SU-DHL-6 (cell line): ENCODE measurements at regions not wholly inside any gene's neighbourhood (a gene's known extent, or its start where the extent isn't known, plus 50 kb on each side); places are given as distances from the start of the nearest gene placed in this dataset.

Source experiments
- H2AFZ ChIP-seq: fragments of 200-600 bp; sonication (generic); 2 replicates; pipeline ENCODE4 v1.6.1; 2014; ENCODE audit warnings: low read depth, mild to moderate bottlenecking, moderate library complexity, mixed read lengths, antibody characterized with exemption, low read length; ENCODE audit not compliant: severe bottlenecking
- H3F3A ChIP-seq: fragments of 200-600 bp; shearing (Covaris generic); 2 replicates; pipeline ENCODE4 v1.6.0; 2016; ENCODE audit warnings: antibody characterized with exemption, mild to moderate bottlenecking; ENCODE audit not compliant: insufficient read depth
- H3K27ac ChIP-seq: fragments of 200-600 bp; sonication (generic); 2 replicates; pipeline ENCODE4 v1.5.1; 2016; ENCODE audit warnings: low read depth, mild to moderate bottlenecking, low read length, moderate library complexity, mixed read lengths
- H3K27me3 ChIP-seq: fragments of 200-600 bp; sonication (generic), shearing (Covaris generic); 2 replicates; pipeline ENCODE4 v1.6.0; 2014; ENCODE audit warnings: mild to moderate bottlenecking, low read length
- H3K36me3 ChIP-seq: fragments of 200-600 bp; sonication (generic); 2 replicates; pipeline ENCODE4 v1.6.1; 2014; ENCODE audit warnings: mild to moderate bottlenecking, low read length, mixed read lengths
- H3K4me2 ChIP-seq: fragments of 300-600, 200-600 bp; shearing (Covaris generic), sonication (generic); 2 replicates; pipeline ENCODE4 v1.6.0; 2014; ENCODE audit warnings: low read length, low read depth, mild to moderate bottlenecking; ENCODE audit not compliant: poor library complexity, severe bottlenecking
- H3K4me3 ChIP-seq: fragments of 200-600 bp; sonication (generic); 2 replicates; pipeline ENCODE4 v1.5.1; 2014; ENCODE audit warnings: antibody characterized with exemption, low read length, mild to moderate bottlenecking, mixed read lengths; ENCODE audit not compliant: insufficient read depth, poor library complexity, severe bottlenecking
- H3K79me2 ChIP-seq: fragments of 200-600 bp; sonication (generic); 2 replicates; pipeline ENCODE4 v1.6.1; 2014; ENCODE audit warnings: mild to moderate bottlenecking, low read length, moderate library complexity; ENCODE audit not compliant: insufficient read depth
- H3K9ac ChIP-seq: fragments of 200-600 bp; sonication (generic); 2 replicates; pipeline ENCODE4 v1.7.0; 2014; ENCODE audit warnings: mild to moderate bottlenecking, low read length
- H3K9me2 ChIP-seq: fragments of 200-600 bp; sonication (generic); replicated peaks from 2 replicates; pipeline ENCODE4 v1.6.1; 2014; ENCODE audit warnings: low read length; ENCODE audit not compliant: insufficient read depth
- H3K9me3 ChIP-seq: fragments of 200-600 bp; sonication (generic); 2 replicates; pipeline ENCODE4 v1.6.1; 2014; ENCODE audit warnings: low read length, mixed read lengths; ENCODE audit not compliant: insufficient read depth
- H4K20me1 ChIP-seq: fragments of 200-600 bp; sonication (generic); 2 replicates; pipeline ENCODE4 v1.6.1; 2014; ENCODE audit warnings: low read depth, mild to moderate bottlenecking, antibody characterized with exemption, low read length, moderate library complexity, mixed read lengths
- CTCF ChIP-seq: fragments of 200-600 bp; sonication (generic); IDR thresholded peaks from one replicate; pipeline ENCODE4 v1.5.1; 2017; ENCODE audit warnings: antibody characterized with exemption, mild to moderate bottlenecking, low read length, moderate library complexity; ENCODE audit not compliant: insufficient read depth, poor library complexity, severe bottlenecking
- EZH2phosphoT487 ChIP-seq: fragments of 200-600 bp; sonication (generic), shearing (Covaris generic); conservative IDR thresholded peaks from 2 replicates; pipeline ENCODE4 v1.6.1; 2018; ENCODE audit warnings: mild to moderate bottlenecking, antibody characterized with exemption, low read length, moderate library complexity, mixed read lengths

- Histone ChIP-seq H3K36me3 (no peaks in the 10 kb centered on the region), H3K27ac (no peak overlapping the region), H3K79me2 (no peaks in the 10 kb centered on the region), H3K4me2 (no peak overlapping the region), H2AFZ (no peak overlapping the region), H3F3A (no peaks in the 10 kb centered on the region), H3K9me3 (no peaks in the 10 kb centered on the region), H3K27me3 (no peaks in the 10 kb centered on the region), H3K9ac (no peak overlapping the region), H3K9me2 (no peaks in the 10 kb centered on the region), H4K20me1 (no peaks in the 10 kb centered on the region), H3K4me3 (no peak overlapping the region)
- TF ChIP-seq CTCF (no peak), EZH2phosphoT487 (no peak)
Measured at GRCh38 chr5:82381591-82381990, 103.4 kb upstream of the RPS23 start.

- Histone ChIP-seq H3K4me2 (no peak overlapping the region), H2AFZ (no peak overlapping the region), H3F3A (no peaks in the 10 kb centered on the region), H3K9ac (no peak overlapping the region), H3K79me2 (no peaks in the 10 kb centered on the region), H4K20me1 (no peaks in the 10 kb centered on the region), H3K9me2 (no peaks in the 10 kb centered on the region), H3K27ac (no peak overlapping the region), H3K27me3 (no peaks in the 10 kb centered on the region), H3K4me3 (no peak overlapping the region), H3K36me3 (no peaks in the 10 kb centered on the region), H3K9me3 (no peaks in the 10 kb centered on the region)
- no peak for TF ChIP-seq CTCF
- no peak for TF ChIP-seq EZH2phosphoT487
Measured at GRCh38 chr5:82376307-82376706, 98.2 kb upstream of the RPS23 start.

- TF ChIP-seq CTCF, result no peak
- TF ChIP-seq EZH2phosphoT487, result no peak
- Histone ChIP-seq H3F3A (no peaks in the 10 kb centered on the region), H3K36me3 (no peaks in the 10 kb centered on the region), H3K9me3 (no peaks in the 10 kb centered on the region), H3K9ac (no peak overlapping the region), H3K27me3 (no peaks in the 10 kb centered on the region), H2AFZ (no peak overlapping the region), H3K79me2 (no peaks in the 10 kb centered on the region), H3K4me3 (no peak overlapping the region), H3K4me2 (no peak overlapping the region), H3K27ac (no peak overlapping the region), H3K9me2 (no peaks in the 10 kb centered on the region), H4K20me1 (no peaks in the 10 kb centered on the region)
Measured at GRCh38 chr5:82375488-82376244, 97.5 kb upstream of the RPS23 start.
